Central memory CD8-positive, alpha-beta T cell (primary cell): ENCODE measurements at regions not wholly inside any gene's neighbourhood (a gene's known extent, or its start where the extent isn't known, plus 50 kb on each side); places are given as distances from the start of the nearest gene placed in this dataset.
A peak's percentile ranks its signal among the peaks of the same experiment; 100 is the strongest.

Experiments used
- ATAC-seq: fragments of 150-1000 bp; cut with Tn5 transposase; replicated peaks from 2 replicates; pipeline ENCODE4 v1.10.0; 2022; ENCODE audit warnings: mild to moderate bottlenecking, moderate FRiP score, moderate number of reproducible peaks; ENCODE audit not compliant: poor library complexity, severe bottlenecking; ENCODE audit errors: extremely low read depth
- DNase-seq, 2 donors: peaks; one replicate each; pipeline ENCODE4 v3.0.0; 2021; ENCODE audit warnings: low spot score in 2 of 2
- H3K27ac Mint-ChIP-seq: one replicate; pipeline ENCODE4 v1.8.0; 2022; ENCODE audit warnings: low read depth, mild to moderate bottlenecking, moderate library complexity, mixed read lengths
- H3K27me3 Mint-ChIP-seq: one replicate; pipeline ENCODE4 v1.8.0; 2022; ENCODE audit warnings: mixed read lengths
- H3K36me3 Mint-ChIP-seq: one replicate; pipeline ENCODE4 v1.8.0; 2022; ENCODE audit warnings: mild to moderate bottlenecking, moderate library complexity, mixed read lengths; ENCODE audit not compliant: insufficient read depth
- H3K4me1 Mint-ChIP-seq: one replicate; pipeline ENCODE4 v1.8.0; 2022; ENCODE audit warnings: mixed read lengths
- H3K4me3 Mint-ChIP-seq: one replicate; pipeline ENCODE4 v1.8.0; 2022; ENCODE audit warnings: mild to moderate bottlenecking, moderate library complexity, mixed read lengths
- H3K9me3 Mint-ChIP-seq: one replicate; pipeline ENCODE4 v1.8.0; 2022; ENCODE audit warnings: mixed read lengths

DNA sequence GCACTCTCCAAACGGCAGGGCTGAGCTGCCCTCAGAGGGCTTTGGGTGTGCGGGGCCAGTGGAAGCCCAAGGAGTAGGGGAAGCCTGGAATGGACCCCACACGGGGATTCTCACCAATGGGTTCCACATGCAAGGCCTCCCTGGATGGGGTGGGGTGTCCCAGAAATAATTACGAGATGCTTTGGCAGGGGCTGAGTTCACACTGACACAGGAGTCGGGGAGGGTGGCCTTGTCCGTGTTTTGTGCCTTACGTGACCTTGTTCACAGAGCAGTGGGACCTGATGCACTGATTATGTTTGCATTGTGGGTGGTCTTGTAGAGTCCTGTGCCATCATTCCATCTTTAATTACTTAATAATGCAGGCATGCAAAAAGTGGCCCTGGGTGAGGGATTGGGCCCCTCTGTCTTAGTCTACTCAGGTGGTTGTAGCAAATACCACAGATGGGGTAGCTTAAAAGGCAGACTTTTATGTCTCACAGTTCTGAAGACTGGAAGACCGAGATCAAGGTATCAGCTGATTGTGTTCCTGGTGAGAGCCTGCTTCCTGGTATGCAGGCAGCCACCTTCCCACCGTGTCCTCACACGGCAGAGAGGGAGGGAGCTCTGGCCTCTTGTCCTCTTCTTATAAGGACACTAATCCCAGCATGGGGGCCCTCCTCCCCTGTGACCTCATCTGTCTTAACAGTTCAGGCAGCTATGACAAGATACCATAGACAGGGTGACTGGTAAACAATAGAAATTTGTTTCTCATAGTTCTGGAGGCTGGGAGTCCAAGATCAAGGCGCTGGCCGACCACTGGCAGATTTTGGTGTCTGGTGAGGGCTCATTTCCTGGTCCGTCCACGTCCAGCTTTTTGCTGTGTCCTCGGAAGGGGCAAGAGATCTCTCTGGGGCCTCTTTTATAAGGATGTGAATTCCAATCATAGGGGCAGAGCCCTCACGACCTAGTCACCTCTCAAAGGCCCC is 239.4 kb downstream of the IRF8 start:
- Mint-ChIP-seq H3K27ac (no peak overlapping the region), H3K4me1 (no peaks in the 10 kb centered on the region), H3K27me3 (peaks cover 25% of the 10 kb centered on the region), H3K9me3 (no peaks in the 10 kb centered on the region), H3K36me3 (no peaks in the 10 kb centered on the region), H3K4me3 (no peak overlapping the region)
- ATAC-seq (no peak), DNase-seq (no peak)

GRCh38 chr16:86142801-86143236 is 243.9 kb downstream of the IRF8 start:
- no peaks in the 10 kb centered on the region for H3K4me1 Mint-ChIP-seq
- H3K27me3 Mint-ChIP-seq = peaks cover 7% of the 10 kb centered on the region
- ATAC-seq (no peak), DNase-seq (no peak)
- H3K9me3 Mint-ChIP-seq = no peaks in the 10 kb centered on the region
- no peak overlapping the region for H3K27ac Mint-ChIP-seq
- H3K36me3 Mint-ChIP-seq = peaks cover 1% of the 10 kb centered on the region
- no peak overlapping the region for H3K4me3 Mint-ChIP-seq

- H3K4me1 Mint-ChIP-seq = no peaks in the 10 kb centered on the region
- DNase-seq (no peak), ATAC-seq (no peak)
- H3K9me3 Mint-ChIP-seq = no peaks in the 10 kb centered on the region
- H3K36me3 Mint-ChIP-seq = peaks cover 2% of the 10 kb centered on the region
- H3K27ac Mint-ChIP-seq = no peak overlapping the region
- H3K4me3 Mint-ChIP-seq = no peak overlapping the region
- H3K27me3 Mint-ChIP-seq = no peaks in the 10 kb centered on the region
These were observed 244.7 kb downstream of the IRF8 start for GRCh38 chr16:86143666-86144065.

- Mint-ChIP-seq H3K4me1 (no peaks in the 10 kb centered on the region), H3K9me3 (no peaks in the 10 kb centered on the region), H3K4me3 (no peak overlapping the region), H3K27me3 (peaks cover 14% of the 10 kb centered on the region), H3K27ac (no peak overlapping the region), H3K36me3 (peaks cover 2% of the 10 kb centered on the region)
- ATAC-seq (no peak), DNase-seq (no peak)
These were observed 246.7 kb downstream of the IRF8 start for GRCh38 chr16:86145669-86146068.

- ATAC-seq = no peak
- Mint-ChIP-seq H3K4me3 (no peak overlapping the region), H3K9me3 (no peaks in the 10 kb centered on the region)
These were observed 251.8 kb downstream of the IRF8 start for GRCh38 chr16:86150641-86151238.

DNA sequence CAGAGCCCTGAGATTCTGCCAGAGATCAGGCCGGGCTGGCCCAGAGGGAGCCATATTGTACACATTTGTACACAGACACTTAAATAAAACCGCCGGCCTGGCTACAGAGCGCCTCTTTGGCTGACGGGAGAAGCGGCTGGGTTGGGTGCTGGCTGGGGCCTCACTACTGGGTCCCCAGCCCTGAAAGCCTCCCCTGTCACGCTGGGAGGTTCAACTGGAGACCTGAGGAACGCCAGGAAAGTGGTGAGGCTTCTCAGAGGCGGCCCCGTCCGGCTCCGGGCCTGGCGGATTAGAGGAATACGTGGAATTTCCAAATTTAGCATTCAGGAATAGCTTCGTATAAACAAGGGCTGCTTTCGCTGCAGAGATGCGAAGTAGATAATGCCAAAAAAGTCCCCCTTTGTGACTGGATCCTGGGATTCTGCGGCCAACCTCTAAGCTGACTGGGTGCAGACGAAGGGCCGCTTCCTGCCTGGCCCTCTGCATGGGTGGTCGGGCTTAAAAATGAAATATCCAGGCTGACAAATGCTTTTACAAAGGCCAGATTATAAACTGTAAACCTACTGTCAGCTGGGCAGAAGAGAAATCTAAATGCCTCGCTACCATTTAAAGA is 252.4 kb downstream of the IRF8 start:
- Mint-ChIP-seq H3K27ac (no peak overlapping the region), H3K4me1 (no peaks in the 10 kb centered on the region), H3K27me3 (peaks cover 35% of the 10 kb centered on the region), H3K4me3 (no peak overlapping the region), H3K36me3 (peaks cover 2% of the 10 kb centered on the region), H3K9me3 (no peaks in the 10 kb centered on the region)
- ATAC-seq (no peak), DNase-seq (no peak)

More at GRCh38 chr16:86150641-86151238, 251.8 kb downstream of the IRF8 start:
- peaks cover 2% of the 10 kb centered on the region for H3K36me3 Mint-ChIP-seq
- H3K27ac Mint-ChIP-seq = no peak overlapping the region
- no peak for DNase-seq
- peaks cover 35% of the 10 kb centered on the region for H3K27me3 Mint-ChIP-seq
- H3K4me1 Mint-ChIP-seq = no peaks in the 10 kb centered on the region

DNA sequence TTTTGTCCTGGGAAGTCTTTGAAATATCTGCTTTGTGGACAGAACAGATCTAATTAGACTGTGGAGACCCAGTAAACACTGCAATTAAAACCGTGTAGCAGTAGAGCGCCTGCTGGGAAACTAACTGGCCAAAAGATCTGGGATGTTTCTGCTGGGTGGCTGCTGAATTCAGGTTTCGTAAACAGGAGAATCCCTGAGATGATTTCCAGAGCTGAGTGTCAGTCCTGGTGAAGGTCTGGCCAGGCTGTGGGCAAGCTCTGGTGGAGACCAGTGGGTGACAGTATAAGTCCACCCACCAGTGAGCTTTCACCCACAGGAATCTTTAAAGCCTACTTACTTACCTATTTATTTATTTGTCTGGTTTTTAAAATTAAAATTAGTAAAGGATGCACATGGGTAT is 257.2 kb downstream of the IRF8 start:
- H3K27me3 Mint-ChIP-seq = peaks cover 29% of the 10 kb centered on the region
- ATAC-seq = no peak

DNA sequence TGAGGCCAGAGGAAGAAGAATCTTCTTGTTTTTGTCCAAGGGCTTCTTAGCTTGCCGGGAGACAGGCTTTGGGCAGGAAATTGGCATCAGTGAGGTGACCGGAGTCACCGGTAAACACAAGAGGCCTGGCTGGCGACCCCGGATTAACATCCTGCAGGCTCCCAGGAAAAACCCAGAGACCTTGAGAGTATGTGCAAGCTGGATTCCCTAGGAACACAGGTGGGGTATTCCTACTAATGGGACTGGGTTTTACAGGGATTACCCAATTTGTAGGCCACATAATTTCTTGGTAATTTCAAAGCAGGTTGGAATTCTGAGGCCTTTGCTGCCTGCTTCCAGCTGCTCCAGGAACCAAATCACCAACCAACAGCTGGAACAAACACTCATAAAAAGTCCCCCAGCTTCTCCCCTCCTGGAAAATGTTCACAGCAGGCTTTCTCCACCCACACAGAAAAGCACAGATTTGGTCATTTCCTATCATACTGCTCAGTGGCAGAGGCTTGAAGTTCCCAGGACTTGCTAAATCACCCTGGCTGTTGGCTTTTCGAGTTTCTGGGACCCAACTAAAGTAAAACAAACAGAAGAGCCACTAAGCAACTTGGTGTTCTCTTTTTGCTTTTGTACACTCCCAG is 258.8 kb downstream of the IRF8 start:
- ATAC-seq (no peak), DNase-seq (no peak)
- Mint-ChIP-seq H3K36me3 (no peaks in the 10 kb centered on the region), H3K4me3 (peak overlapping the region; percentile 17), H3K4me1 (no peaks in the 10 kb centered on the region), H3K9me3 (peaks cover 5% of the 10 kb centered on the region), H3K27me3 (peaks cover 19% of the 10 kb centered on the region), H3K27ac (peak overlapping the region; percentile 35)

More for the DNA sequence above, 257.2 kb downstream of the IRF8 start:
- H3K27ac Mint-ChIP-seq = no peak overlapping the region
- H3K9me3 Mint-ChIP-seq = peaks cover 5% of the 10 kb centered on the region
- no peak overlapping the region for H3K4me3 Mint-ChIP-seq
- no peak for DNase-seq
- H3K36me3 Mint-ChIP-seq = no peaks in the 10 kb centered on the region
- no peaks in the 10 kb centered on the region for H3K4me1 Mint-ChIP-seq

DNA sequence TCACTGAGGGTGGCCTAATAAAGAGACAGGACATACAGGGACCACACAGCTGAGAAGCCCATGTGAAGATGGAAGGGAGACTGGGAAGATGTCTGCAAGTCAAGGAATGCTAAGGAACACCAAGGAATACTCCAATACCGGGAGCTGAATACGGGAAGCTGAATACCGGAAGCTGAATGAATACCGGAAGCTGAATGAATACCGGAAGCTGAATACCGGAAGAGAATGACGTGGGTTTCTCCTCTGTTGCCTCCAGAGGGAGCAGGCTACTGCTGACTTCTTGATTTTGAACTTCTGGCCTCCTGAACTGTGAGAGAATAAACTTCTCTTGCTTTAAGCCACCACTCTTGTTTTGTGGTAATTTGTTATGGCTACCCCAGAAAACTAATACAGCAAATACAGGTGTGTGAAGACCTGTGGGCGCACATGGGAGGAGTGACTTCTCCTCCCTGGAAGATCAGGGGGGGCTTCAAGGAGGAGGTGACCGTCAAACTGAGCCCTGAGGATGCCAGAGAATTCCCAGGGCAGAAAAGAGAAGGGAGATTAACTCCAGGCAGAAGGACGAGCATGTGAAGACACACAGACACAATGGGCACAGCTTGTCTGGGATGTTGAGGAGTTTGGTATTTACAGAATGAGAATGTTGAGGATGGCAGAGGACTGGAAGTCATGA is 259.9 kb downstream of the IRF8 start:
- no peaks in the 10 kb centered on the region for H3K36me3 Mint-ChIP-seq
- no peak for DNase-seq
- no peaks in the 10 kb centered on the region for H3K4me1 Mint-ChIP-seq
- peak overlapping the region; percentile 35 for H3K27ac Mint-ChIP-seq
- H3K27me3 Mint-ChIP-seq = peaks cover 13% of the 10 kb centered on the region
- ATAC-seq = no peak
- peaks cover 5% of the 10 kb centered on the region for H3K9me3 Mint-ChIP-seq
- H3K4me3 Mint-ChIP-seq = peak overlapping the region; percentile 17

GRCh38 chr16:86165479-86165878 is 266.5 kb downstream of the IRF8 start:
- H3K27ac Mint-ChIP-seq = no peak overlapping the region
- peaks cover 40% of the 10 kb centered on the region for H3K27me3 Mint-ChIP-seq

DNA sequence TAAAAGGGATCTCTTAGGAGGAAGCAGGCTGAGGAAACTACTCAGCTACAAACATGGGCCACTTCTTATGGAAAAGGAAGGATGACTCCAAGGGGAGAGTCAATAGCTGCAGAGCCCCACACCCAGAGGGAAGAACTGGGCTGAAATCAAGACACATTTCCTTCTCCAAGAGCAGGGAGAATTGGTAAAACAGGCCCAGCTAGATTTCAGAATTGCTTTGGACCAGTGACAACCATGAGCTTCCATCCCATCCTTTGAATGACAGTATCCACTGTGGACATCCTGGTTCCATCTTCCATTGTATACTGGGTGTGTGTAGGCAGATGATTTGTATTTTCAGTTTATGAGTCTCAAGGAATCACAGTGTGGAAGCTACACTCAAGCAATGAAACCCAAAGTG is 267.5 kb downstream of the IRF8 start:
- no peak for DNase-seq
- no peak for ATAC-seq
- Mint-ChIP-seq H3K36me3 (no peaks in the 10 kb centered on the region), H3K4me1 (no peaks in the 10 kb centered on the region), H3K9me3 (peaks cover 21% of the 10 kb centered on the region), H3K27me3 (peaks cover 49% of the 10 kb centered on the region), H3K27ac (no peak overlapping the region), H3K4me3 (no peak overlapping the region)

More at GRCh38 chr16:86165479-86165878, 266.5 kb downstream of the IRF8 start:
- DNase-seq (no peak), ATAC-seq (no peak)
- Mint-ChIP-seq H3K4me1 (no peaks in the 10 kb centered on the region), H3K36me3 (no peaks in the 10 kb centered on the region), H3K4me3 (no peak overlapping the region), H3K9me3 (peaks cover 21% of the 10 kb centered on the region)

DNA sequence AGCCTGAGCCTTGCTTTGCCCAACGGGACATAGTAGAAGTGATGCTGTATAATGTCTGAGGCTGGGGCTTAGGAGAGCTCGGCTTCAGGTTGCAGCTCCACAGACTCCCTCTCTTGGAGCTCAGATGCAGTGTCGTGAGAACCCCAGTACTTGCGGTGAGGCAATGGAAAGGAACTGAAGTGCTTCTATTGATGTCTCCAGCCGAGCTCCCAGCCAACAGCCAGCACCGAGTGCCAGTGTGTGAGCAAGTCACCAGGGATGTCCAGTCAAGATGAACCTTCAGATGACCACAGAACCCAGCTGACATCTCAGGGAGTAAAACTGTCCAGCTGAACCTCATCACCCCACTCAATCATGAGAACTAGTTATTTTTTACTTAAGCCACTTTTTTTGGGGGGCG is 268.1 kb downstream of the IRF8 start:
- no peak overlapping the region for H3K27ac Mint-ChIP-seq

More for the DNA sequence above, 268.1 kb downstream of the IRF8 start:
- Mint-ChIP-seq H3K9me3 (peaks cover 21% of the 10 kb centered on the region), H3K36me3 (no peaks in the 10 kb centered on the region), H3K27me3 (peaks cover 54% of the 10 kb centered on the region), H3K4me3 (no peak overlapping the region), H3K4me1 (no peaks in the 10 kb centered on the region)
- ATAC-seq (no peak), DNase-seq (no peak)
